ENCODE measurements at regions not wholly inside any gene's neighbourhood (a gene's known extent, or its start where the extent isn't known, plus 50 kb on each side); places are given as distances from the start of the nearest gene placed in this dataset.

- TF ChIP-seq CTCF (IDR thresholded peaks at IDR 0.05) (no peak), POLR2A (IDR thresholded peaks at IDR 0.05) (no peak)
Measured at GRCh38 chr1:170397061-170397460, 134.9 kb upstream of the GORAB start.
